Epidermal melanocyte (primary cell): ENCODE measurements at regions not wholly inside any gene's neighbourhood (a gene's known extent, or its start where the extent isn't known, plus 50 kb on each side); places are given as distances from the start of the nearest gene placed in this dataset.
"Not testable (repeated sequence)": the region's sequence is repeated elsewhere in the genome, so short reads cannot be mapped to it uniquely, and the experiment has no call there.

ENCODE experiments used
- DNase-seq: peaks from one replicate; pipeline ENCODE4 v3.0.0; 2011; ENCODE audit warnings: low spot score; ENCODE audit not compliant: insufficient read length

DNA sequence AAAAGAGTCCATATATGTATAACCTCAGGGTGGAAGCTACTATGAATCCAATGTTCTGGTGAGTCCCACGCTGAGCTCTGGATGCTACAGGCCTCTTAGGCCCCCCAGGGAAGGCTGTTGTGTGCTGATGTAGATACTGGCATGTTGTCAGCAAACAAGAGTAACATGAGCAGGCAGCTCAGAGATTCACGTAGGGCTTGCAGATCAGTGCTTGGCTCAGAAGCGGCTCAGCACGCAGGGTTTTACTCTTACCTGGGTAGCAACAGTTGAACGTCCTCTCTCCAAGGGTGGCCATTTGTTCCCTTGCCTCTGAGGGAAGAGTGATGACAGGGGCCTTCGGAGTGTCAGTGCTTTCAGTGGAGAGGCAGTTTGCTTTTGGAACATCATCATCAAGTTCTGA lies 93.4 kb downstream of the ZFP64 start:
- DNase-seq, result no peak

DNA sequence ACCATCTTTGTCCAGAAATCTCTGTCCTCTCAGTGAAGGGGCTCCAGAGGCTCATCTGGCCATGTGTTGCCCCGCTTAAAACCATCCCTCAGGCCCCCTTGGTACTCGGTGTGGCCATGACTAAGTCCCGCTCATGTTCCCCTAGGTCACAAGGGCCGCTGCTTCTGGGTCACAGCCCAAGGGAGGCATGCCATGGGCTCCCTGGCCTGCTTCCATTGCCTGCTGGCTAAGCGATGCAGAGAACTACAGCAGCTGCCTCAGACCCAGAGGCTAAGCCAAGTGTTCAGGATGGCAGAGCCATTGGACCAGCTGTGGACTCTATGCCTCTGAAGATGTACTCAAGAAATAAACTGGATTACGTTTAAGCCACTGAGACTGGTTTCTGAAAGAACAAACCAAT lies 95.5 kb downstream of the ZFP64 start:
- DNase-seq, result no peak

- no peak for DNase-seq
Measured at GRCh38 chr20:52094693-52095092, 96.9 kb downstream of the ZFP64 start.

GRCh38 chr20:52093575-52093974 lies 98.0 kb downstream of the ZFP64 start:
- DNase-seq, result no peak

GRCh38 chr20:52090035-52090434 lies 101.5 kb downstream of the ZFP64 start:
- no peak for DNase-seq

DNA sequence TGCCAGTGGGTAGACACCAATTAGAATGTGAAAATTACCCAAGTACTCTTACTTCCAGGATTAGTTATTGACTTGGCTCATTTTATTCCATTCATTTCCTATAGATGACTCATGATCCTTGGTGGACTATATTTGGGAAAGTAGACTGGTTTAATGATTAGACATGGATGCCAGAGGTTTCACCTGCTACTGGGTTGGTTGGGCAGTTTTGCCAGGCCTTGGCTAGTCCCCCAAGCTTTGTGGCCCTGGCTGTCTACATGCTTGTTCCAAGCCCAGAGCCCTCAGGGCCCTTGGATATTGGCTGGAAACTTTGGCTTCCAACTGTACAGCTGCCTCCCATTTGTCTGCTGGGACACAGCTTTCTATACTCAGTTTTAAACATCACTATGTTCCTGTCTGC lies 104.1 kb downstream of the ZFP64 start:
- DNase-seq, result no peak

GRCh38 chr20:52086878-52087277 lies 104.7 kb downstream of the ZFP64 start:
- DNase-seq, result no peak

DNA sequence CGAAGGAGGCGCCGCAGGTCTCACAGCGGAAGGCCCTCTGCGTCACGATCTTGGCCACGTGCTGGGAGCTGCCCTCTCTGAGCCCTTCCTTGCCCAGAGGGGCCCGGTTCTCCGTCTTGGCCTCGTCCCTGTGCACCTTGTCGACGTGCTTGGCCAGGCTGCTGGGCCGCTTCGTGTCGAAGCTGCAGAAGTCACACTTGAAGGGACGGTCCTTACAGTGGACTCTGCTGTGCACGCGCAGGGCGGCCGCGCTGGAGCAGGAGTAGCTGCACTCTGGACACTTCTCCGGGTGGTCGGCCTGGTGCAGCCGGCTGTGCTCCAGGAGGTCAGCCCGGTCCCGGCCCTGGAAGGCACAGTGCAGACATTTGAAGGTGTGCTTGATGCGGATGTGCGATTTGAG lies 106.9 kb downstream of the ZFP64 start:
- DNase-seq, result no peak

- DNase-seq, result peak; percentile 90
Measured at GRCh38 chr20:52083627-52084232, 107.8 kb downstream of the ZFP64 start.

DNA sequence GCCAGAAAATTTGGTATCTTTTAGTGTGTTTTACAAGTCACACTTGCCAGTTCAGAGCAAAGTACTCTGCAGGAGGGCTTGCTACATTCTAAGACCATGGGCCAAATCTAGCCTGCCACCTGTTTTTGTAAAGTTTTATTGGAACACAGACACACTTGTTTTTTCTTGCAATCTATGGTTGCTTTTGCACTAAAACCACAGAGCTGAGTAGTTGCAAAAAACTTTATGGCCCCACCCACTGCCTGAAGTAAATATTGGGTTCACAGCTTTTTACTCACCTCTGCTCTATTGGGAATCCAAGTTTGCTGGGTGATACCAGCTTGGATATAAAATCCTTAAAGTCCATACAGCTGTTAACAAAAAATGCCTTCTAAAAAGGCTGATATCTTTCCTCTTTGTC lies 109.0 kb downstream of the ZFP64 start:
- no peak for DNase-seq

DNA sequence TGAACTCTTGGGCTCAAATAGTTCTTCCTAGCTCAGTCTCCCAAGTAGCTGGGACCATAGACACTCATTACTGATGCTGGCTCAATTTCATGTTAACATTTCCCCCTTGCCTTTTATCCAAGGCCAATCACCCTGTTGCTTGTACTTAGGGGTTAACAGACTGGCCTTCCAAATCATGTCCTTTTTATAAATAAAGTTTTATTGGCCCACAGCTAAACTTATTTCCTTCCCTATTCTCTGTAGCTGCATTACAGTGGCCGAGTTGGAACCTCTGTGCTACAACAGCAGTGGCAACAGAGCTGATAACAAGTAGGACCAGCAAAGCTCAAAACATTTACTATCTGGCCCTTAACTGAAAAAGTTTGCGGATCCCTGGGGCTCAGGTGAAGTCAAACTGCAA lies 109.8 kb downstream of the ZFP64 start:
- no peak for DNase-seq

- DNase-seq, result no peak
Measured at GRCh38 chr20:52081066-52081465, 110.5 kb downstream of the ZFP64 start.

DNA sequence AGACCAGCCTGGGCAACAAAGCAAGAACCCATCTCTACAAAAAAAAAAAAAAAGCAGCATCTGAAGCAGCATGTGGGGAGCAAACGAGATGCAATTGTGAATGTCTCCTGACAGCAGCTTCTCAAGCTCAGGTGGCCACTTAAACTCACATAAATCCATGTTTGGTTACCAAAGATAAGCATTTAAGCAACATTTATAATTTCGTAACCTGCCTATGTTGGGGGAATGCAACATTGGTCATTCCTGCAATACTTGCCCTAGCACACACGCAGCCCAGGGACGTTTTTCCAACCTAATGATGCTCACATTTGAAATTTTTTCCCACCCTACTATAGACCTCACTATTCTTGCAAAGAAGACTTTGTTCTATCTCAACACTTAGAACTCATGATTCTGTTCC lies 113.3 kb downstream of the ZFP64 start:
- DNase-seq, result no peak

DNA sequence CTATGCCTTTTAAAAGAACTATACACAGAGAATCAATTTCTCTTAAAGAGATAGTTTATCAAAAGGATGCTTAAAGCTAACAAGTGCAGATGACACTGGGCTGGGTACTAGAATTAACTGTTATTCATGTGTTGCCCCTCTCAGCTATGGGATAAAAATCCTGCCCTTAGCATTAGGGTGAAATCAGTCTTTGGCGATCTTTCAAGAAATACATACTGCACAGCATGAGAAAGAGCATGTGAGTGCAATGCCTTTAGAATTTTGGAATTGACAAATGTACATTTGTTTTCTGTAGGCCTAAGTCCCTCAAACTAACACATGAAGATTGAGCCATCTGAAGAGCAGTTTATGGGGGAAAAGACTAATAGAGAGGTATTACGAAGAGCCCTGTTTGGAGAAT lies 115.4 kb downstream of the ZFP64 start:
- DNase-seq, result no peak

DNA sequence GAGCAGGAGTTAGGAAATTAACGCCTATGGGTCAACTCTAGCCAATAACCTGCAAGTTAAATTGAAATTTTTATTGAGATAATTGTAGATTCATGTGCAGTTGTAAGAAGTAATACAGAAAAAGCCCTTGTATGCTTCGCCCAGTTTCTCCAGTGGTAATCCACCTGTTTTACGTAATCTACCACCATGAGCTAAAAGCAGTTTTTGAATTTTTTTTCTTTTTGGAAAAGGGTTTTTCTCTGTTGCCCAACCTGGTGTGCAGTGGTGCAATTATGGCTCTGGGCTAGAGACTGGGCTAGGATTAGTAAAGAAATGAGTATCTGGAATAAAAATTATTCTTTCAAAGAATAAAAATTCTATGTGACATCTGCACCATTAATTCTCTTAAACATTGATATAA lies 116.2 kb downstream of the ZFP64 start:
- DNase-seq, result no peak

- no peak for DNase-seq
Measured at GRCh38 chr20:52071136-52071535, 120.4 kb downstream of the ZFP64 start.

DNA sequence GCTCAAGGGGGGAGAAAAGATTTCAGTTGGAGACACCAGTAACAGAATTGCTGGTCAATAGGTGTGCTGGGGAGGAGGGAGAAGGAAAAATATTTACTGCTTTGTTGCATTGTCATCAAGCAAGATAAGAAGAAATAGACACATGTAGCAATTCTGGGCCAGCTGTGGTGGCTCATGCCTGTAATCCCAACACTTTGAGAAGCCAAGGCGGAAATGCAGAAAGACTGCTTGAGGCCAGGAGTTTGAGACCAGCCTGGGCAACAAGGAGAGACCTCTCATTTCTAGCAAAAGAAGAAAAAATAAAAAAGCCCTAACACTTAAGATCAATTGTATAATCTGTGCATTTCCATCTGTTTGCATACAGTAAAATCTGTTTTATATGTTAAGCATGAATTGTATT lies 126.6 kb downstream of the ZFP64 start:
- no peak for DNase-seq

DNA sequence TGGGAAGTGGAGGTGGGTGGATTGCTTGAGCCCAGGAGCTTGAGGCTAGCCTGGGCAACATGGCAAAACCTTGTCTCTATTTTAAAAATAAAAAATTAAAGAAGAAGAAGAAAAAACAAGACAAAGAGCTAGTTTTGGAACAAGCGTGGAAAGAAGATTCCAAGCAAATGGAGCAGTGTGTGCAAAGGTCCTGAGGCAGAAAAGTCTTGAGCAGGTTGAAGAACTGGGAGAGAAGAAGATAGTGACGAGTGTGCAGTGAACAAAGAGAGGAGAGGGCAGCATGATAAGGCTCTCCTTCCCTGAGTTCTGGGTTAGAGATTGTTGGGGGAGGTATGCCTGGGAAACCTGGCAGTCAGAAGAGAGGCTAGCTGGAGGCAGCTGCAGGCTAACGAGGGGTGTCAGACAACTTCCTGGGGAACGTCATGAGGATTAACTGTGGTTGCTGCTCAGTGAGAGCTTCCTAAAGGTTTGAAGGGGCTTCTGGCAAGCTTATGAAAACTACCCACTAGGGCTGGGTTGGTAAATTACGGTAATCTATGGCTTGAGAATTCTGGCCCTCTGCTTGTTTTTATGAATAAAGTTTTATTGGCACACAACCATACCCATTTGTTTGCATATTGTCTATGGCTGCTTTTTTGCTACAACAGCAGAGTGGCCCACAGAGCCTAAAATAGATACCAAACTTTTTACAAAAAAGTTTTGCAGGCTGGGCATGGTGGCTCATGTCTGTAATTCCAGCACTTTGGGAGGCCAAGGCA lies 128.9 kb downstream of the ZFP64 start:
- DNase-seq, result no peak

DNA sequence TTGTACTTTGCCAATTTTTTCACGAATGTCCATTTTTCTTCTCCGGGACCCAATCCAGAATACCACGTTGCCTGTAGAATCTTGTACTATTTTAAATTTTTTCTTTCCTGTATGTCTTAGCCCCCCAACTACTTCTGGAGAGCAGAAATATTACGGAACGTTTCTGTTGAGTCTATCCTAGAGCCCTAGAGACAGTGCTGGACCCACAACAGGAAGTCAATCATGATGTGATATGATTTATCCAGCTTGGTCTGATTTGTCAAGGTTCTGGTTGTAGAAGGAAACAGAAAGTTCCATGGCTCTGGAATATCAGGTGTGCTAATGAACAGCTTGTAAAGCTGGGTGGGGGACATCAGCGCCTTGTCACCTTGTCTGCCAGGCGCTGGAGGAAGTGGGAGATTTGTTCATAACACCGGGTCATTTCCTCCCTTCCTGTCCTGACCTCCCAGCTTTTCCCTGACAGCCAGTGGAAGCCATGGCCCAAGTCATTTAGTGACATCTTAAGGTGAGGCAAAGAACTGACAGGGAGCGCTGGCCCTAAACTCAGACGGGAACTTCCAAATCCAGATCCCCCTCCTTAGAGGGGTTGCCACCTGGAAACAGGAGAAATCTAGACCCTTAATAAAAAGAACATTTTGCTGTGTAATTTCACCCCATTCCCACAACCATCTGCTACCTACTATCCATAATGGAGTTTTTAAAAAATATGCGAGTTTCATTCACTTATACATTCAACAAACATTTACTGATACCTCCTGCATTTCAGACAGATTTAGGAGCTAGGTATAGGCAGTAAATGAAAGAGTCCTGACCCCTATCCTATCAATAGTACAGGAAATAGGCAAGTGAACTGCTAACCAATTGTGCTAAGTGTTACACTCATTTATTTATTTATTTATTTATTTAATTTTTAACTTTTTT lies 130.5 kb downstream of the ZFP64 start:
- no peak for DNase-seq

GRCh38 chr20:52057133-52057532 lies 134.4 kb downstream of the ZFP64 start:
- DNase-seq, result not testable (repeated sequence)

- no peak for DNase-seq
Measured at GRCh38 chr20:52056203-52057062, 135.1 kb downstream of the ZFP64 start.
